PC-9 (cell line): ENCODE measurements at regions not wholly inside any gene's neighbourhood (a gene's known extent, or its start where the extent isn't known, plus 50 kb on each side); places are given as distances from the start of the nearest gene placed in this dataset.

Source experiments
- BruUV-seq: library from RNA; stranded (reverse); fragments of 400-500 nt; replicated peaks from 2 replicates; lab custom pipeline; 2021; lab: Mats Ljungman, UMichigan
- CTCF ChIA-PET: fragments of 300-600 bp; sonication (Branson Sonifier 250); formaldehyde crosslinking; loops from one replicate; lab custom pipeline; 2022; ENCODE audit warnings: antibody characterized with exemption; lab: Charles Lee
- POLR2A ChIA-PET: fragments of 300-600 bp; sonication (Branson Sonifier 250); formaldehyde crosslinking; loops from one replicate; lab custom pipeline; 2022; ENCODE audit warnings: antibody characterized with exemption; ENCODE audit not compliant: unreplicated experiment; lab: Charles Lee
- DNase-seq, 2 experiments: peaks; one replicate each; pipeline versions ENCODE4 v3.0.0 to v3.0.0-alpha.2; 2015 to 2022; ENCODE audit warnings: mixed read lengths in 1 of 2
- H2AFZ ChIP-seq: fragments of 200-600 bp; sonication (generic); 2 replicates; pipeline ENCODE4 v1.8.1; 2017; ENCODE audit warnings: antibody characterized with exemption
- H3F3A ChIP-seq: fragments of 200-600 bp; sonication (generic); 2 replicates; pipeline ENCODE4 v1.8.1; 2017; ENCODE audit warnings: antibody characterized with exemption, mild to moderate bottlenecking, low read depth; ENCODE audit not compliant: insufficient read depth
- H3K27ac ChIP-seq: fragments of 200-600 bp; sonication (generic); 2 replicates; pipeline ENCODE4 v1.6.1; 2016; ENCODE audit warnings: mixed run types
- H3K27me3 ChIP-seq: fragments of 200-600 bp; sonication (generic); 2 replicates; pipeline ENCODE4 v1.6.1; 2016; ENCODE audit warnings: low read depth, mixed run types; ENCODE audit not compliant: insufficient read depth
- H3K36me3 ChIP-seq: fragments of 200-600 bp; sonication (generic); 2 replicates; pipeline ENCODE4 v1.6.1; 2016; ENCODE audit warnings: low read depth, mixed run types
- H3K4me1 ChIP-seq: fragments of 200-600 bp; sonication (generic); replicated peaks from 2 replicates; pipeline ENCODE4 v1.6.1; 2016; ENCODE audit warnings: mixed run types; ENCODE audit not compliant: insufficient read depth
- H3K4me2 ChIP-seq: fragments of 200-600 bp; sonication (generic); 2 replicates; pipeline ENCODE4 v1.6.1; 2017; ENCODE audit warnings: mixed run types
- H3K4me3 ChIP-seq: fragments of 200-600 bp; sonication (generic); 2 replicates; pipeline ENCODE4 v1.6.1; 2016; ENCODE audit warnings: mixed run types
- H3K79me2 ChIP-seq: fragments of 200-600 bp; sonication (generic); 2 replicates; pipeline ENCODE4 v1.6.1; 2017; ENCODE audit warnings: low read depth, mixed run types
- H3K9me2 ChIP-seq: fragments of 200-600 bp; sonication (generic); 2 replicates; pipeline ENCODE4 v1.8.1; 2017; ENCODE audit warnings: mild to moderate bottlenecking; ENCODE audit not compliant: insufficient read depth
- H3K9me3 ChIP-seq: fragments of 200-600 bp; sonication (generic); 2 replicates; pipeline ENCODE4 v1.8.1; 2016; ENCODE audit warnings: low read depth; ENCODE audit not compliant: insufficient read depth
- H4K20me1 ChIP-seq: fragments of 200-600 bp; sonication (generic); 2 replicates; pipeline ENCODE4 v1.8.1; 2017; ENCODE audit not compliant: insufficient read depth
- CTCF ChIP-seq: fragments of 200-600 bp; sonication (generic); conservative IDR thresholded peaks from 2 replicates; pipeline ENCODE4 v1.6.1; 2017; ENCODE audit warnings: mixed run types, antibody characterized with exemption, mild to moderate bottlenecking, moderate library complexity
- EZH2 ChIP-seq: fragments of 200-600 bp; sonication (generic); IDR thresholded peaks from 2 replicates; pipeline ENCODE4 v1.8.0; 2017; ENCODE audit warnings: antibody characterized with exemption, low read depth
- intact Hi-C: fragments of 100-400 bp; cut with micrococcal nuclease; formaldehyde crosslinking; loops from one replicate; pipeline ENCODE4 v1.10.0; 2022; ENCODE audit not compliant: unreplicated experiment

DNA sequence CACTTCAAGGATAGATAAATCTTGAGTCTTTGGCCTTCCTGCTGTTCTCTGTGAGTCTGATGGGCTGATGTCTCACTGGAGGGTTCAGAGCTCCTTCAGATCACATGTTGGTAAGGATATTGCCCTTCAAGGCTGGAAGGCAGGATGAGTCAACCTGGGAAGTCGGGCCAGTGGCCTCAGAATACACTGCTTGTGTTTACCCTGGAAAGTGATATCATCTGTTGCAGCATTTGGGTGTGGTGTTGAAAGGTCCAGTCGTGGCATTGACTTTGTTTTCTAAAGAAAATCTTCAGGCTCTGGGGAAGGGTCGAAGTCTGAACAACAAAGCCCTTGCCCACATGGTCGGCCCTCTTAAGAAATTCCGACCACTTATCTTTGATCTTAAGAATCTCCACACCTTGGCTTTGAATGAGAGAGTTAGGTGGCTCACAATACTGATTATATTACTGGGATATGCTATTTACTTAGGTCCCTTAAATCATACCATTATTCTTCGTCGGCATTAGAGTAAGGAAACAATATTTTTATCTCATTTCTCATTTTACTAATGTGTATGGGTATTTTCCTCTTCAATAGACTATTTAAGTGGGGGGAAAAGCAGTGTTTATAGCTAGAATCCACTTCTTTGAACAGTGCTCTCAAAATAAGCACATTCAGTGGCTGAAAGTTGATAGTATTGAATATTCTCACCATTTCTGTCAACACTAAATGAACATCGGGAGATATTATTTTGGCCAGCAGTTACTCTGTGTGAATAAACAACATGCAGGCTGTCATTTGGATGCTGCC is 303.9 kb upstream of the RASGRP1 start:
- H2AFZ ChIP-seq = no peak overlapping the region
- no TSS peak for BruUV-seq
- 0 out of 2 replicates have a peak, but pooled peaks cover 3% of the 10 kb centered on the region for H3K9me3 ChIP-seq
- H3K36me3 ChIP-seq = no peaks in the 10 kb centered on the region
- H3K4me3 ChIP-seq = no peak overlapping the region
- peak; percentile 72 to 80 for DNase-seq
- H3F3A ChIP-seq = peaks cover 5% of the 10 kb centered on the region
- no peak for TF ChIP-seq EZH2
- TF ChIP-seq CTCF = no peak
- intact Hi-C loops = loop anchor here (1.0 to 5.0 kb wide), 4 partner anchors 76 to 712 kb away; partner anchors contain the start of gene THBS1
- no peaks in the 10 kb centered on the region for H3K79me2 ChIP-seq
- peak overlapping the region; percentile 40 for H3K27ac ChIP-seq
- no peaks in the 10 kb centered on the region for H4K20me1 ChIP-seq
- H3K27me3 ChIP-seq = no peaks in the 10 kb centered on the region
- peak overlapping the region; percentile 57 for H3K4me2 ChIP-seq
- H3K9me2 ChIP-seq = no peaks in the 10 kb centered on the region
- CTCF ChIA-PET = interaction anchor here (0.6 kb wide), 1 partner anchor 711 kb away, joined by 3 read pairs; no protein-coding TSS in a partner anchor
- peaks cover 7% of the 10 kb centered on the region for H3K4me1 ChIP-seq
- POLR2A ChIA-PET = interaction anchor here (0.6 to 0.7 kb wide), 2 partner anchors 22 to 671 kb away, joined by 4 to 10 read pairs; no protein-coding TSS in a partner anchor

DNA sequence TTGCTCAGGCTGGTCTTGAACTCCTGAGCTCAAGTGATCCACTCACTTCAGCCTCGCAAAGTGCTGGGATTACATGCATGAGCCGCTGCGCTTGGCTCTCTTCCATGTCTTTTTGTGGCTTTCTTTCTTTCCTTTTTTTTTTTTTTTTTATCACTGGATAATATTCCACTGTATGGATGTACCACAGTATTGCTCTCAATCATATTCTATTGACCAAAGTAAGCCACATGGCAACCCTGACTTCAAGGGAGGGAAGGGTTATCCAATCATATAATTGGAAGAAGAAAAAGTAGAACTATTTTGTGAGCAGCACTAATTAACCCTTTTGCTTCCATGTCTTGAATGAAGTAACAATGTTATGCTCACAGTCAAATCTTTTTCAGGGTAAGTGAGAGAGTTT is 307.0 kb upstream of the RASGRP1 start:
- POLR2A ChIA-PET = no interaction called here
- no peak for TF ChIP-seq CTCF
- no TSS peak for BruUV-seq
- Histone ChIP-seq H3K9me2 (no peaks in the 10 kb centered on the region), H3K27ac (no peak overlapping the region), H2AFZ (no peak overlapping the region), H3K4me3 (no peak overlapping the region), H3K79me2 (no peaks in the 10 kb centered on the region), H3K9me3 (0 out of 2 replicates have a peak, but pooled peaks cover 3% of the 10 kb centered on the region), H3K27me3 (no peaks in the 10 kb centered on the region), H4K20me1 (no peaks in the 10 kb centered on the region), H3K4me2 (no peak overlapping the region), H3K36me3 (no peaks in the 10 kb centered on the region), H3F3A (peaks cover 5% of the 10 kb centered on the region), H3K4me1 (peaks cover 7% of the 10 kb centered on the region)
- intact Hi-C loops = no loop called here
- CTCF ChIA-PET = no interaction called here
- no peak for DNase-seq

GRCh38 chr15:38872732-38873131 is 308.1 kb upstream of the RASGRP1 start:
- intact Hi-C loops = no loop called here
- no TSS peak for BruUV-seq
- Histone ChIP-seq H2AFZ (no peak overlapping the region), H3K79me2 (no peaks in the 10 kb centered on the region), H3K4me1 (peaks cover 7% of the 10 kb centered on the region), H3F3A (peaks cover 5% of the 10 kb centered on the region), H3K27ac (no peak overlapping the region), H3K27me3 (no peaks in the 10 kb centered on the region), H3K36me3 (no peaks in the 10 kb centered on the region), H3K4me2 (no peak overlapping the region), H3K4me3 (no peak overlapping the region), H3K9me2 (no peaks in the 10 kb centered on the region), H4K20me1 (no peaks in the 10 kb centered on the region), H3K9me3 (0 out of 2 replicates have a peak, but pooled peaks cover 3% of the 10 kb centered on the region)
- ChIA-PET POLR2A (no interaction called here), CTCF (no interaction called here)
- DNase-seq = no peak
- TF ChIP-seq CTCF (no peak), EZH2 (no peak)
